CD4-positive, alpha-beta T cell treated with Interleukin-6 for 4 hours (primary cell): ENCODE measurements at regions not wholly inside any gene's neighbourhood (a gene's known extent, or its start where the extent isn't known, plus 50 kb on each side); places are given as distances from the start of the nearest gene placed in this dataset.

Experiments used
- DNase-seq: peaks from one replicate; pipeline ENCODE4 v3.0.0-alpha.2; 2020; ENCODE audit warnings: mixed read lengths

DNA sequence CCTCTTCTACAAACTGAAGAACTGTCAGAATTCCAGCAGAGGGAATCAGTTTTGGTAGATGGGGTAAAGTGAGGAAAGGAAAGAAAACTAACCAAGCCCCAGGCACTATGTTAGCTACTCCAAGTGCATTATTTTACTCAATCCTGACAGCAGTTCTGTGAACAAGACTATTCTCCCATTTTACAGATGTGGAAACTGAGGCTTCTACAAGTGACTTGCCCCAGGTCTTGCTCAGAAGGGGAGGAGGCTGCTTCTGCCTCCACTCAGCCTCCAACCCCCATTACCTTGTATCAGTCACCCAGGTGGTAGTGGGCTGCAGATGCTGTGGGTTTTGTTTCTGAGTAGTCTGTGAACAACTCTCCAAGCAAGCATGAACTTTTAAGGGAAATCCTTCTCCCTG is 315.2 kb upstream of the MAF start:
- no peak for DNase-seq

DNA sequence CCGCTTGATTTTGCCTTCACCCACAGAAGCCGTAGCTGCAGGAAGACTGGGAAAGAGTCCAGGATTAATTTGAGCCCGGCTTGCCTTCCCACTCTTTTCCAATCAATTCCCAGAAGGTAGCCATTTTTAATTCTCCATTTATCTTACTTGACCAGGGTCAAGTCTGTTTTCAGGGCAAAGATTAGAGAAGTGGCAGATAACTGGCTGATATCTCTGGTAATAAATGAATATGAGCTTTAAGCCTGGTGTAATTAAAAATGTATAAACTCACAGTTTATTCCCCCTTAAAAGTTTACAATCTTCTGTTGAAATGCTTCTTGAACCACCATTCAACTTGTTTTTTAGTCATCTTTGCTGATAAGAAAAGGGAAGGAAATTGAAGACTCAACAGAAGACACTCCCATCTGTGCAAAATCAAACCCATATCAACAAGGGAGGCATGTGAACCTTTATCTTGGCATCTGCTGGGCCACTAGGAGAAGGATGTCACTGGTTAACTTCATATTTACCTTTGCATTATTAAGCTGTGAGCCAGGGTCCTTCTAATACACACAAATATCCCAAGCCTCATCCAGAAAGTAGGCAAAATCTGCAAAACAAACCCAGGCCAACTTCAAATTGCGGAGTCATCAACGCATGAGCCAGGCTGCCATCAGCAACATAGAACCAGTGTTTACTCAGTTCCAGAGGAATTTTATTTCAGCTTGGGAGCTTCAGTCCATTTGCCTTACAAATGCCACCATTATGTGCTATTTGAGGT is 314.6 kb upstream of the MAF start:
- DNase-seq, result no peak

DNA sequence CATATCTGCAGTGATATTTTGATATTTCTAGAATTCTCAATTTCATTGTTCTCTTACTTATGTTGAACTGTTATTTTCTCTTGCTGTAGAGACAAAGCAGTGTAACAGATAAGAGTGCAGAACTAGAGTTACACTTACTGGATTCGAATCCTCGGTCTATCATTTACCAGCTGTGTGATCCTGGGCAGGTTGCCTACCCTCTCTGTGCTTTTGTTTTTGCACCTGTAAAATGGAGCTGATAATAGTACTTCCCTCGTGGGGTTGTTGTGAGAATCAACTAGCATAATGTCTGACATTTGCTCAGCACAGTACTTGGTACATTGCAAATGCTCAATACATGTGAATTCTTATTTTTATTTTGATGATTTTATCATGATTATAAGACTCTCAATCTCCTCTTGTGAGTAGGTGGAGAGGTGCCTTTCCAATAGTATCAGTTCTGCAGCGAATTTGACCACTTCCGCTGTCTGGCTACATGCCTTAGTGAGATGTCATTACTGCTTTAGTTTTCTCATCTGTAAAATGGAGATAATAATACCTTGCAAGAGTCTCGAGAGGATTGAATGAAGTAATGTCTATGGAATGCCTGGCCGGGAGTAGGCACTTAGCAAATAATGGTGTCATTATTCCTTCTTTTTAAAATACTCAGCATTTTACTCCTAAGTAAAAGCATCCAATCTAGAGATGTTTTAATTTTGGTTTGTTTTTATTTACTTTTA is 312.2 kb upstream of the MAF start:
- DNase-seq, result no peak

DNA sequence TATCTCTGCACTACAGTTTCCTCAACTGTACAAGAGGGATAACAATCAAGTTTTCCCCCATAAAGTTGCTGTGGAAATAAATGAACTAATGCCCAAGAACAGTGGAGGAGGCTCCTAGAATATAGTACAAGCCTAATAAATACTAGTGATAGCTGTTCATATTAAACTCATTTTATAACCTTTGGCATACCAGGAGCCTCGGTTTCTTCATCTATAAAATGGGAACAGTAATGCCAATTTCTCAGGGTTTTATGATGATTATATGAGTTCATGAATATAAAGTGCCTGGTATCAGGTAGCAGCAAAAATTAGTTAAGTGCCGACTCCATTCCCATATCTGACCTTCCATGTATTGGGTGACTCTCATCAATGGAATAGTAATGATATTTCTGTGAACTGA is 311.1 kb upstream of the MAF start:
- no peak for DNase-seq

DNA sequence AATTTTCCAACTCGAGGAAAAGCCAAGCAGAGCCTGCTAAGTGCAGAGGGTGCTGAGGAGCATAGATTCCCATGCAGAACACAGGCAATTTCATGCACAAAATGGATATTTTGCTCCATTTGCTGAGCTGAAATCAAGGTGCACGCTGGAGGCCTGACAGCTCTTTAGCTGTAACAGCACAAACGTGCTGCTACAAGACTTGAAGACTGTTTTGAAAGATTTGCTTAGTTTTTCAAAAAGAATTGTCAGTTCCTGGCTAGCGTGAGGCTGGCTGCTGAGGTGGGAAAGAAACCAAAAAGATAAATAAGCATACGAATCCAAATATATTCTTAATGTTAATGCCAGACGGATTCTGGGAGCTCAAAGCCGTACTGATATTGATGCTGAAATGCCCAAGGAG is 309.0 kb upstream of the MAF start:
- no peak for DNase-seq

DNA sequence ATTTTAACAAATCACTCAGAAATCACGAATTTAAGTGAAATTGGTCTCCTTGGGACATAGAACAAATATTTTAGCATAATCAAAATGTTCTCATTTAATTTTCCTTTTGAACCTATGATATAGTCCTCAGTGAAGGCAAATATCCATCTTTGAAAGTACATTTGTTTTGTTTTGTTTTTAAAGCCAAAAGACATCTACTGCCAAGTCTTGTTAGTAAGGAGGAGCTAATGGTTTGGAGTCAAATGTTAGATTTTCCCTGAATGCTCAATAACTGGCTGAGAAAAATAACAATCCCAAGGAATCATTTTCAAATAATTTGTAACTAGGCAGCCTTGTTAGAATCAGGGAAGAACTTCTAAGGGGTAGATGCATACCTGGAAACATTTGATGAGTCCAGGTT is 302.9 kb upstream of the MAF start:
- DNase-seq, result no peak

DNA sequence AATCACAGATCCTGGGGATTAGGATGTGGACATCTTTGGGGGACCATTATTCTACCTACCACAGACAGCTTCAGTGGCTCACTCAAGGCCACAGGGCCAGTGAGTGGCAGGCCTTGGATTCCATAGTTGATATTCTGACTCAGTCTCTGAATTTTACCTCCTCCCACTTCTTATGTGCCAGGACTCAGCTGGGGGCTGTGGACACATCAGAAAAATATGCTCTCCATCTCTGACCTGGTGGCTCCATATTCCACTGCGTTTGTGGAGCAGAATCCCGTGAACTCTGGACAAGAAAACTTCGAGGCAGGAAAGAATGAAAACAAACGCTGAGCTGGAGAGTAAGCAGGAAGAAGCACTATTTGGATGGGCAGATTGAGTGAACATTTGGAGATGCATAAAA is 301.8 kb upstream of the MAF start:
- no peak for DNase-seq

DNA sequence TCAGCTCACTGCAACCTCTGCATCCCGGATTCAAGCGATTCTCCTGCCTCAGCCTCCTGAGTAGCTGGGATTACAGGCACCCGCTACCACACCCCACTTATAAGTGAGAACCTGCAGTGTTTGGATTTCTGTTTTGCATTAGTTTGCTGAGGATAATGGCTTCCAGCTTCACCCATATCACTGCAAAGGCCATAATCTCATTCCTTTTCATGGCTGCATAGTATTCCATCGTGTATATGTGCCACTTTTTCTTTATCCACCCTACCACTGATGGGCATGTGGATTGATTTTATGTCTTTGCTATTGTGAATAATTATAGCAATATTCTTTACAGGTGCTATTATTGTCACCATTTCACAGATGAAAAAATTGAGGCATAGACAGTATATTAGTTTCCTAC is 301.0 kb upstream of the MAF start:
- no peak for DNase-seq

DNA sequence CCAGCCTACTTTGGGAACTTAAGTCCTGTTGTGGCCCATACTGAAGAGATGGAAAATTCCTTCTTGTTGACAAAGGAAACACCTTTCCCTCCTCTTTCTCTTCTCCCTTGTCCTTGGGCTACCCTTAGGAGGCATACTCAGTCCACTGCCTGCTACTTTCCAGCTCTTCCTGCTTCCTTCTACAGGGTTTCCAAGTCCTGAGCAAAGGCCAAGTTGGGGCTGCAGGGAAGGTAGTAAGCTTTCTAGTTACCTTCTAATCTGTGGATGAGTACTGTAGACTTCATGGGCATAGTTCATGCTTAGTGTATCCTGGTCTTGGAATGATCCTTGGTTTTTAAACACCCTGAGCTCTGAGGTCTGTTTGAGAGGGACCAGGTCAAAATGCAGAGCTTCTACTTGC is 299.2 kb upstream of the MAF start:
- no peak for DNase-seq

DNA sequence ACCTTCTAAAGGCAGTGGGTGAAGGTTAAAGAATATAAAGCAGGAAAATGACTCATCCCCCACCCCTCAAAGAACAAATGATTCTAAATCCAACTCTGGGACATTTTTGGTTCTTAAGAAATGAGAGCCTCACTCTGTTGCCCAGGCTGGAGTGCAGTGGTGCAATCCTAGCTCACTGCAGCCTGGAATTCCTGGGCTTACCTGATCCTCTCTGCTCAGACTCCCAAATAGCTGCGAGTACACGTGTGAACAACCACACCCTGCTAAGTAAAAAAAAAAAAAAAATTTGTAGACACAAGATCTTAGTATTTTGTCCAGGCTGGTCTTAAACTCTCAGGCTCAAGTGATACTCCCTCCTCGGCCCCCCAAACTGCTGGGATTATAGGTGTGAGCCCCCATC is 298.8 kb upstream of the MAF start:
- no peak for DNase-seq

DNA sequence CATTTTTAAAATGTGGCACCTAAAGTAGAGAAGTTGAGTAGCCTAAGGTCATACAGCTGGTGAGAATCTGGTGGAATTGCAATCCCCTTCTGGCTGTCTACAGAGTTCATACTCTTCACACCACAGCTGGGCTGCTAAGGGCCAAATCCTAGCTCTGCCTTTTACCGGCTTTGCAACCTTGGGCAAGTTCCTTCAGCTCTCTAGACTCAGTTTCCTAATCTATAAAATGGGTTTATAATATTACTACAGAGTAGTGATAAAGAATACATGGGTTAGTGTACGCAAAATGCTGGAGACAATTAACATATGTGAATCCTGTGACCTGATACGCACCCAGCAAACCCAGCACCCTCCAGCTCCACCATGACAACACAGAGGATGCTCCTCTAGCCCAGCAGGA is 298.2 kb upstream of the MAF start:
- no peak for DNase-seq

DNA sequence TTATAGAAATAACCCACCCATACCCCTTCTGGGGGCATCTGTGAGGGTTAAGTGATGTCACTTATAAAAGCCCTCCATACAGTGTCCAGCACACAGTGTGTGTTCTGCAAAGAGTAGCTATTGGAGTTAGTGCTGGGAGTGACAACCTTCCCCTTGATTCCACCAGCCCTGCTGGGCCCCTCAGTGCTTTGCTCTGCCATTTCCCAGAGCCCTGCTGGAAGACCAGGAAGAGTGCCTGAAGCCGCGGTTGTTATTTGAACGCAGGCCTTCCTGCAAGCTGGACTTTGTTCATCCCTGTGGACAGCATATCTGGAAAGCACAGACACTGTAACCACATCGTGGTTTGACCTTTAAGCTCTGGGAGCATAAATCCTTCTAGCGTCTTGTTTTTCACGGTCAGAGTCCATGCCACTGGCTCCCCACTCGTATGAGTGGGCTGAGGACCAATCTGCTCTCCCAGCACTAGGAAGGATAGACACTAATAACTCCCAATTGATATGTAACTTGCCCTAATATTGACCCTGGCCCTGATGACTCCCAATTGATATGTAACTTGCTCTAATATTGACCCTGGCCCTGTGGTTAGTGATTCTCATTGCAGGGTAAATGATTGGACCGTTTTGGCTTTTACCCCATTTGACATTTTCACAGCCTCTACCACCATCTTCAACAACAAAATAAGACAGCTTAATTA is 297.1 kb upstream of the MAF start:
- no peak for DNase-seq

DNA sequence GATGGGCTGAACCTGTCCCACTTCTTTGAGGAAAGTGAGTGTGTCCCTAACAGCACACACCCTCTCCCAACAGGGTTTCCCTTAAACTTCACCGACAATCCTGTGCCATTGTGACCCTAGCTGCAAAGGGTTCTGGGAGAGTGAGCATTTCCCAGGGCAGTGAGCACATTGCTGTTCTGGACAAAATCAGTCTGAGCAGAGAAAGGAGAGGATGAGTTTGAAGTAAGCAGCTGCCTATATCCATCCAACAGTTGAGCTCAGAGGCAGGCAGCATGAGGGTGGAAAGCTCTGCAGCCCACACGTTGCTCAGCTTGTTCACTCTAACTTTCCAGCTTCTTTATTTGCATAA is 296.5 kb upstream of the MAF start:
- DNase-seq, result no peak

DNA sequence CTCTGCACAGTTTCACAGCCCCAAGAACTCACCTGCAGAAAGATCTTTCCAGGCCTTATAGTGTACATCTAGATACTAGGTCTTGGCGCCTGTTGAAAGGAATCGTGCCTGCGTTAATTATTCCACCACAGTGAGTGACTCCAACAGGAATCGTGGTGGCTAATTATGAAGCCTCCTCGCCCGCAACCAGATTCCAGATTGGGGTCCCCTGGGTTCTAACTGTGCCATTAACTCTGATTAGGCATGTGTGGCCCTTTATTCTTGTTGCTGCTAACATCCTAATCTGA is 295.3 kb upstream of the MAF start:
- DNase-seq, result no peak

DNA sequence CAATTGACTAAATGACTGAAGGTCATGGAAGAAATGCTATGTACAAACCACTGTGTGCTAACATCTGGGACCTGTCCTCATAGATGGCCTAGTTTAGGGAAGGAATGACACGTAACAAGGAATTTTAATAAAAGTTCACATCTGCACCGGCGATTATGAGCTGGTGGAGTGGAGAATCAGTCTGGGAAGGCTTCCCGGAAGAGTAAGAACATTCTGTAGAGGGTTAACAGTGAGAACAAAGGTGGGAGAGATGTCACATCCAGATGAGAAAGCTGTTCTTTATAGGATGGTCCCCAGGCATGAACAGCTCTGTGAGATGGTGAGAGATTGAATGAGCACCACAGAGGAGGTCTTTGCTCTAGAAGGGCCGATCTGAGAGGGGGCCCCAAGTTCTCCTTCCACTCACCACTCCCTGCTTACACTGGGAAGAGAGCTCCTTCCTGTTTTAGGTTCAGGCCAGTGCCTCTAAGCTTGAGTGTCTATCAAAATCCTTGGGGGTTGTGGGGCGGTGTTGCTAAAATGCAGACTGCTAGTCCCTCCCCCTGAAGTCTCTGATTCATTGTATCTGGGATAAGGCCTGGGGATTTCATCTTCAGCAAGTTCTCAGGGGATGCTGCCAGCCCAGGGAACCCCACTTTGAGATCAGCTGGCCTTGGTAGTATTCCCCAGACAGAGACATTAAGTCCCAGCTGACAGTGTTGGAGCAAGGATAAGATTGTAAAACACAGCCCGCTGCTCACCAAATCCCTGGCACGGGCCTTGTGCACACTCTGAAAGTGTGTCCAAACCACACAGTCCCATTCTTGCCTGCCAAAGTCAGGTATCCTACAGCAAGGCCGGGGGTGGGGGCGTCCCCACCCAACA is 294.7 kb upstream of the MAF start:
- DNase-seq, result no peak

DNA sequence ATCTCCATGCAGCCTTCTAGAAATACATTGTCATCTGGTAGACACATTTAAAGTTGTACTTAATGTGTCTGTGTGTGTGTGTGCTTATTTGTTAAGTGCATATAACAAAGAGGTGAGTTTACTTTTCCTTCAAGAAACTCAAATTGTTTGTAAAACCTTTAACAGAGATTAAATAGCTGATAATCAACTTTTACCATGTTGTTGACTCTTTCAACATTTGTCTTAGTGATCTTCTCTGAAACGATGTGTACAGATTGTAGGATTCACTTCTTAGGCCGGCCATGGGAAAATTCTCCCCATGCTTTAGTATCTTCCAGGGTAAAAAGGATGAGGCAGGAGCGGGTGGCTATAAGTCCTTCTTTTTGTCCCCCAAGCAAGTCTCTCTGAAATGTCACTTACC is 292.9 kb upstream of the MAF start:
- DNase-seq, result no peak

DNA sequence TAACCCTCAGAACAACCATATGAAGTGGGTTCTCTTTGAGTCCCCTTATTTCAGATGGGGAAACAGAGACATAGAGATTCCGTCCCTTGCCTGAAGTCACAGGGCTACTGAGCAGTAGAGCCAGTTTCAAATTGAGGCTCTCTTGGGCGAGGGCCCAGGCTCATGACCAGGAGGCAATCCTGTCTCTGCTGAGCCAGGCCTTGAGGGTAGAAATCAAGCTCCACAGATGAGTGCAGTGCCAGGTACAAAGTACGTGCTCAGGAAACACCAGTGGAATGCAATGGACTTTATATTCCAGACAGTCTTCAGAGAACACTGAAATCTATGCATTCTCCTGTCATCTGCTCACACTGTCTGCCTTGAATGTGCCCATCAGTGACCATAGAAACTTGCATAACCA is 291.7 kb upstream of the MAF start:
- no peak for DNase-seq

DNA sequence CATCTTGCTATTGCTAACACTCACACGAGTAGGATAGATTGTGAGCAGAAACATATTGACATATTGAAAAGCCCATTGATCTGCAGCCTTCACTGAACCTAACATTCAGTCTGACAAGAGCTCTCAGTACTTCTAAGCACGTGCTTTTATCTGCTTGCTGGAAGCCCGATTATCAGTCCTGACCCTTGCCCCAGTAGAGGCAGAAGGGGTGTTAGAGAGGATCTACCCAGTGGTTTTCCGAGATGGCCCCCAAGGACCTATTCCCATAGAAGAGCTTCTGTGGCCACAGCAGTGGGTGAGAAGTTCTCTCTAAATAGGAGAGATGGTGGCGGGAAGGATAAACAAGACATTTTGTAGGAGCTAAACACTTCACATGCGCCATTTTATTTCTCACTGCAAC is 290.9 kb upstream of the MAF start:
- DNase-seq, result no peak

DNA sequence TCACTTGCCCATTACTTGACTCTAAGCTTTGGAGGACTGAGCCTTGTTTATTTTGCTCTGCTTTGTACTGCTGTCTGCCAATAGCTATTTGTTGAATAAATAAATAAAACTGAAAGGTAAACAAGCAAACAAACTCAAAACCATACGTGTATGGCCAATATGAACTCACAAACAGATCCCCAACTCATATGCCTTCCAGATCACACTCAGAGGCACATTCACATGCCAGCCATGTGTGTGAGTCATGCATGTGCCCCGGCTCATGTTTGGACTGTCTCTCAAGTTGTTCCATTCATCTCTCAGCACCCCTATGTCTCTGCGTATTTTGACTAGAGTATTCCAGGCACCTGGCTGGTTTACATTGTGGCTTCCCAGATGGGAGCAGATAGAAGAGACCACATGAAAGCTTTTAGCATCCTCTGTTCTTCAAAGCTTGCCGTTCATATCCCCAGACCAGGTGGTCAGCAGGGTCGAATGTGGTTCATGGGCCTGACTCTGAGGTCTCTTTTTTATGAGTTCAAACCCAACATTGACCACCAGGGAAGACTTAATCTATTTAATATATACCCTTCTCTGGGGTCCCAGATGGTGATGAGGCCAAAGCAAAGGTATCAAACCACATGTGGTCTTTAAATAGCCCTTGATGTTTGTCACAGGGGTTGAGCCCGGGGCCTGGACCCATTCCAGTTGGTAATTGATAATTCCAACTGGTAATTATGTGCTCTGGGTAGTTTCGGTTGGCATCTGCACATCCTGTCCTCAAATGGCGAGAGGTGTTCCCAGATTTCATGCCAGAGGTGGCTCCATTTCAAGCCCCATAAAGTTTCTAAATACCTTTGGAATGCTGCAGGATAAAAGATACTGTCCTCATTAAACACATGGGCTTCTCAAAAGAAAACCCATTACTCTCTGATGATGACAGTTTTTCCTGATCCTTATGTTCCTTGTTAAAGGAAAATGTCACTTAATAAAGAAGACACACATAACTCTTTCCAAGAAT is 287.3 kb upstream of the MAF start:
- no peak for DNase-seq

DNA sequence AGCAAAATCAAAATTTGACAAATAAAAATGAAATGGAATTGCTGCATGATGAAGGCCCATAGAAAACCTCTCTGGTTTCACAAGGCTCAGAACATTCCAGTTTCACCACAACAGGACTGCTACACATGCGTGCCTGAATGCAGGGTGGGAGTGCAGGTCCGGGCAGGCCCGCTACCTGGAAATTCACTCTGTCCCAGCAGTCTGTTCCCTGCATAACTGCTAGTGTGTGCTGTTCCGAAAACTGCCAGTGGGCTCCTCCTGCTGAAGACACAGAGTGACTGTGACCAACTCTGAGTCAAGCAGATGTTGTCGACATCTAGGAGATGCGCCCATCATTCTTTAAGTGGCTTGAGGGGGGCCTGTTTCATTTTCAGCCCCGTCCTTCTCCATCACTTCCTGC is 284.8 kb upstream of the MAF start:
- no peak for DNase-seq

DNA sequence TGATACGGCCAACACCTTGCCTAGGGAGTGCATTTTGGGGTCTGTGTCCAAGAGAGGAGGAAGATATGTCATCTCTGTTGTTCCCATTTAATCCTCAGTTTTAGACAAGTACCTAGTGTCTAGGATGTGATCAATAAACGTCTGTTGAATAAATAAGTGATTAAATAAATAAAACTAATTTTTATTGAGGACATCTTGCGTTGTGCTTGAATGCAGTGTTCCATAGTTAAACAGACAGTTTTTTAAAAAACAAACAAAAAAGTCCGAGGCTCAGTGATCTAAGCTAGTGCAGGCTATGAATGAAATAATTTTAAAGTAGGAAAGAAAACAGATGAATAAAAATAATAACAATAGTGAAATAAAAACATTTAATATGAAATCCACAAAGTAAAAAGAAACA is 283.0 kb upstream of the MAF start:
- no peak for DNase-seq

DNA sequence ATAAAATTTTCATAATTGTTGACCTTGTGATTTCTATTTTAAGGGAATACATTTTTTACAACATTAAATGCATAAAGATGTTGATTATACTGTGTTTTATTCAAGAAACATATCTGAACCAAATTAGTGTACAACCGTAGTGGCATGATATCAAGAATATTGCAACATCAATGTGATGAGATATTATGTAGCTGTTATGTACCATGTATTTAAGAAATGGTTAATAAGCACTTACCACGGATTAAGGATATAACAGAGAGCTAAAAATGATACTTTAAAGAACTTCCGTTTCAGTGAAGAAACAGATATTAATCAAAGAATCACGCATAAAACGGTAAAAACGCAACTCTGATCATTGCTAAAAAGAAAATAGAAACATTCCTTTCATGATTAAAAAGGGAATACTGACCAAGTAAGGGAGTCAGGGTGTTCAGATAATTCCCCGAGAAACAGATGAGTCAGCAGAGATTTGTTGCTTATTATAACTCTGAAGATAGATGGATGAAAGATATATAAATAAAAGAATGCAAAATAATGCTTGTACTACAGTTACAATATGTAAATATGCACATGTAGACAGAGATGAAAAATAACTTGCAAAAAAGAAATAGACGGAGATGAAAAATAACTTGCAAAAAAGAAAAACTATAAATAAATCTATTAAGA is 281.9 kb upstream of the MAF start:
- no peak for DNase-seq
